GM12878 (cell line): ENCODE measurements at regions not wholly inside any gene's neighbourhood (a gene's known extent, or its start where the extent isn't known, plus 50 kb on each side); places are given as distances from the start of the nearest gene placed in this dataset.

Source experiments
- ATAC-seq: fragments of 200-7000 bp; cut with Tn5 transposase; 3 replicates; pipeline ENCODE4 v1.9.1; 2020; ENCODE audit warnings: mild to moderate bottlenecking, moderate library complexity
- BruUV-seq: library from RNA; stranded (reverse); fragments of 400-500 nt; replicated peaks from 2 replicates; lab custom pipeline; 2021; lab: Mats Ljungman, UMichigan
- CTCF ChIA-PET: fragments of 300-600 bp; sonication (Branson Sonifier 250); formaldehyde crosslinking; extraction: SDS; loops from one replicate; lab custom pipeline; 2021; ENCODE audit warnings: inconsistent platforms; lab: Yijun Ruan, JAX
- POLR2A ChIA-PET: fragments of 350-600 bp; formaldehyde crosslinking; extraction: SDS; loops from one replicate; lab custom pipeline; 2021; ENCODE audit warnings: inconsistent platforms; lab: Charles Lee
- RAD21 ChIA-PET: fragments of 300-600 bp; sonication (Branson Sonifier 250); formaldehyde crosslinking; loops from one replicate; lab custom pipeline; 2023; ENCODE audit warnings: antibody characterized with exemption; ENCODE audit not compliant: unreplicated experiment; lab: Charles Lee
- SMC1A ChIA-PET: fragments of 300-600 bp; sonication (Branson Sonifier 250); formaldehyde crosslinking; loops from one replicate; lab custom pipeline; 2023; ENCODE audit not compliant: unreplicated experiment, uncharacterized antibody; lab: Charles Lee
- DNase-seq: peaks from one replicate; pipeline ENCODE4 v3.0.0-alpha.2; 2011; ENCODE audit warnings: low read depth, low spot score
- FAIRE-seq: peaks from 3 replicates; lab custom pipeline; 2011; peaks lifted over from hg19 to GRCh38; lab: Jason Lieb, UNC
- H2AFZ ChIP-seq: 2 replicates; pipeline ENCODE4 v1.6.0; 2011; ENCODE audit warnings: low read depth, low read length, control low read depth; ENCODE audit not compliant: control insufficient read depth
- H3K27ac ChIP-seq: 2 replicates; pipeline ENCODE4 v1.5.1; 2011; ENCODE audit warnings: control low read depth; ENCODE audit not compliant: control insufficient read depth, insufficient read depth
- H3K27me3 ChIP-seq, 2 experiments: replicated peaks in 1 of 2; 2 replicates each; pipeline versions ENCODE4 v1.6.0 to v1.6.1; 2011; ENCODE audit warnings: low read length in 1 of 2; ENCODE audit not compliant: control insufficient read depth in 2 of 2, insufficient read depth in 2 of 2
- H3K36me3 ChIP-seq, 2 experiments: 2 replicates each; pipeline ENCODE4 v1.5.1; 2011; ENCODE audit warnings: low read length in 1 of 2; ENCODE audit not compliant: control insufficient read depth in 2 of 2, insufficient read depth in 2 of 2
- H3K4me1 ChIP-seq: 2 replicates; pipeline ENCODE4 v1.6.1; 2011; ENCODE audit warnings: mild to moderate bottlenecking, low read length, moderate library complexity, mixed read lengths; ENCODE audit not compliant: control insufficient read depth, insufficient read depth
- H3K4me2 ChIP-seq: 2 replicates; pipeline ENCODE4 v1.6.0; 2011; ENCODE audit warnings: control low read depth; ENCODE audit not compliant: control insufficient read depth, insufficient read depth
- H3K4me3 ChIP-seq: fragments of 200-600 bp; sonication (generic); 2 replicates; pipeline ENCODE4 v1.5.1; 2016
- H3K79me2 ChIP-seq: 2 replicates; pipeline ENCODE4 v1.6.0; 2011; ENCODE audit warnings: low read length; ENCODE audit not compliant: control insufficient read depth, insufficient read depth
- H3K9ac ChIP-seq: 2 replicates; pipeline ENCODE4 v1.8.0; 2011; ENCODE audit warnings: low read length, control low read depth, mixed read lengths; ENCODE audit not compliant: control insufficient read depth, insufficient read depth
- H3K9me3 ChIP-seq: replicated peaks from 3 replicates; pipeline ENCODE4 v1.5.1; 2011; ENCODE audit warnings: mild to moderate bottlenecking, low read length; ENCODE audit not compliant: control insufficient read depth, insufficient read depth
- H4K20me1 ChIP-seq: 2 replicates; pipeline ENCODE4 v1.6.0; 2011; ENCODE audit not compliant: control insufficient read depth, insufficient read depth
- BRCA1 ChIP-seq: IDR thresholded peaks from 2 replicates; pipeline ENCODE4 v1.6.1; 2011; ENCODE audit warnings: low read depth, low read length, improper control_type of control experiment
- CBFB ChIP-seq: IDR thresholded peaks from 2 replicates; pipeline ENCODE4 v1.6.1; 2016; ENCODE audit warnings: antibody characterized with exemption, low read depth
- FOXK2 ChIP-seq: fragments of 450-650 bp; IDR thresholded peaks from 2 replicates; pipeline ENCODE4 v1.6.1; 2017; ENCODE audit warnings: mild to moderate bottlenecking, moderate library complexity
- JUND ChIP-seq: IDR thresholded peaks from 2 replicates; pipeline ENCODE4 v1.6.1; 2012; ENCODE audit warnings: low read depth, mild to moderate bottlenecking, low read length, improper control_type of control experiment, moderate library complexity
- SREBF1 ChIP-seq: IDR thresholded peaks from 2 replicates; pipeline ENCODE4 v1.6.1; 2012; ENCODE audit warnings: mild to moderate bottlenecking, low read length
- ZZZ3 ChIP-seq: IDR thresholded peaks from 2 replicates; pipeline ENCODE4 v1.6.1; 2011; ENCODE audit warnings: low read depth; ENCODE audit not compliant: control insufficient read depth, insufficient read length
- WGBS: methylation state at CpG from one replicate; pipeline ENCODE4 v1.1.6; 2016; ENCODE audit warnings: low lambda C conversion rate; ENCODE audit not compliant: insufficient replicate concordance, insufficient coverage; ENCODE audit errors: missing lambda C conversion rate; 5-methylcytosine and 5-hydroxymethylcytosine counted together
- in situ Hi-C: fragments of 300-500 bp; cut with MboI; formaldehyde crosslinking; loops from 9 replicates; pipeline ENCODE4 v1.14.3; 2018; ENCODE audit warnings: mixed read lengths
- intact Hi-C: fragments of 100-400 bp; cut with micrococcal nuclease; formaldehyde crosslinking; loops from one replicate; pipeline ENCODE4 v1.14.2; 2022; ENCODE audit not compliant: unreplicated experiment
- TF ChIP-seq, protein P1 (sequence below): fragments of 450-650 bp; formaldehyde crosslinking; IDR thresholded peaks from 2 replicates; pipeline ENCODE4 v1.5.0; 2022; ENCODE audit warnings: mild to moderate bottlenecking, missing genetic modification characterization
- TF ChIP-seq, protein P2 (sequence below): fragments of 450-650 bp; IDR thresholded peaks from 2 replicates; pipeline ENCODE4 v1.6.1; 2017; ENCODE audit warnings: low read depth, mild to moderate bottlenecking, moderate library complexity

DNA sequence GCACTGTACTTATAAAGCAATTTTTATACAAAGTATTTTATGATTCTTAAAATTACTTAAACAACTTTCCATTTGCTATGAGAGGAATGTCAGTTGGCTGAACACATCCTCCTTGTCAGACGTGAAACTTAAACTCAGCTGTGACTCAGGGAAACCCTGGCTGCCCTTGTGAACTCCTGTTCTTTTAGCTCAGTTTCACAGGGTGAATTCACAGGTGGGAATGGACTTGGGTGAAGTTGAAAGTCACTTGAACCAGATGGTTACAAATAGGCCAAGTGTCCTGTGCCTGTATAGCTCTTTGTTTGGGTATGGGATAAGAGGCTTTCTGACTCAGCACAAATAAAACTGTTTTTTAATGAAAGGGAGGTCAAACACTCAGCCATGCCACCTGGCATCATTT is 67.4 kb upstream of the FAM47B start:
- ATAC-seq = no peak
- Histone ChIP-seq H2AFZ (no peak overlapping the region), H4K20me1 (no peaks in the 10 kb centered on the region), H3K27ac (no peak overlapping the region), H3K4me1 (no peaks in the 10 kb centered on the region), H3K4me2 (no peak overlapping the region), H3K4me3 (no peak overlapping the region), H3K9ac (no peak overlapping the region), H3K9me3 (no peaks in the 10 kb centered on the region), H3K79me2 (no peaks in the 10 kb centered on the region), H3K27me3 (no peaks in the 10 kb centered on the region), H3K36me3 (no peaks in the 10 kb centered on the region)
- SMC1A ChIA-PET = interaction anchor here (1.4 kb wide), 1 partner anchor 10 kb away, joined by 3 read pairs; no protein-coding TSS in a partner anchor
- DNase-seq = no peak
- CTCF ChIA-PET = no interaction called here
- in situ Hi-C loops (no loop called here), intact Hi-C loops (no loop called here)
- POLR2A ChIA-PET = no interaction called here
- WGBS = 0% methylated on average over 1 of the region's 1 CpG
- RAD21 ChIA-PET = no interaction called here
- no peak for FAIRE-seq
- no TSS peak for BruUV-seq
- TF ChIP-seq JUND (no peak), SREBF1 (no peak), BRCA1 (no peak), FOXK2 (no peak), ZZZ3 (no peak), CBFB (no peak)
- TF ChIP-seq, protein P1, sequence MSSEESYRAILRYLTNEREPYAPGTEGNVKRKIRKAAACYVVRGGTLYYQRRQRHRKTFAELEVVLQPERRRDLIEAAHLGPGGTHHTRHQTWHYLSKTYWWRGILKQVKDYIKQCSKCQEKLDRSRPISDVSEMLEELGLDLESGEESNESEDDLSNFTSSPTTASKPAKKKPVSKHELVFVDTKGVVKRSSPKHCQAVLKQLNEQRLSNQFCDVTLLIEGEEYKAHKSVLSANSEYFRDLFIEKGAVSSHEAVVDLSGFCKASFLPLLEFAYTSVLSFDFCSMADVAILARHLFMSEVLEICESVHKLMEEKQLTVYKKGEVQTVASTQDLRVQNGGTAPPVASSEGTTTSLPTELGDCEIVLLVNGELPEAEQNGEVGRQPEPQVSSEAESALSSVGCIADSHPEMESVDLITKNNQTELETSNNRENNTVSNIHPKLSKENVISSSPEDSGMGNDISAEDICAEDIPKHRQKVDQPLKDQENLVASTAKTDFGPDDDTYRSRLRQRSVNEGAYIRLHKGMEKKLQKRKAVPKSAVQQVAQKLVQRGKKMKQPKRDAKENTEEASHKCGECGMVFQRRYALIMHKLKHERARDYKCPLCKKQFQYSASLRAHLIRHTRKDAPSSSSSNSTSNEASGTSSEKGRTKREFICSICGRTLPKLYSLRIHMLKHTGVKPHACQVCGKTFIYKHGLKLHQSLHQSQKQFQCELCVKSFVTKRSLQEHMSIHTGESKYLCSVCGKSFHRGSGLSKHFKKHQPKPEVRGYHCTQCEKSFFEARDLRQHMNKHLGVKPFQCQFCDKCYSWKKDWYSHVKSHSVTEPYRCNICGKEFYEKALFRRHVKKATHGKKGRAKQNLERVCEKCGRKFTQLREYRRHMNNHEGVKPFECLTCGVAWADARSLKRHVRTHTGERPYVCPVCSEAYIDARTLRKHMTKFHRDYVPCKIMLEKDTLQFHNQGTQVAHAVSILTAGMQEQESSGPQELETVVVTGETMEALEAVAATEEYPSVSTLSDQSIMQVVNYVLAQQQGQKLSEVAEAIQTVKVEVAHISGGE = no peak
- TF ChIP-seq, protein P2, sequence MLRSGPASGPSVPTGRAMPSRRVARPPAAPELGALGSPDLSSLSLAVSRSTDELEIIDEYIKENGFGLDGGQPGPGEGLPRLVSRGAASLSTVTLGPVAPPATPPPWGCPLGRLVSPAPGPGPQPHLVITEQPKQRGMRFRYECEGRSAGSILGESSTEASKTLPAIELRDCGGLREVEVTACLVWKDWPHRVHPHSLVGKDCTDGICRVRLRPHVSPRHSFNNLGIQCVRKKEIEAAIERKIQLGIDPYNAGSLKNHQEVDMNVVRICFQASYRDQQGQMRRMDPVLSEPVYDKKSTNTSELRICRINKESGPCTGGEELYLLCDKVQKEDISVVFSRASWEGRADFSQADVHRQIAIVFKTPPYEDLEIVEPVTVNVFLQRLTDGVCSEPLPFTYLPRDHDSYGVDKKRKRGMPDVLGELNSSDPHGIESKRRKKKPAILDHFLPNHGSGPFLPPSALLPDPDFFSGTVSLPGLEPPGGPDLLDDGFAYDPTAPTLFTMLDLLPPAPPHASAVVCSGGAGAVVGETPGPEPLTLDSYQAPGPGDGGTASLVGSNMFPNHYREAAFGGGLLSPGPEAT = no peak
- TF ChIP-seq, all 136 proteins: peak for 0
